Neuron (in vitro differentiated cells): ENCODE measurements at regions not wholly inside any gene's neighbourhood (a gene's known extent, or its start where the extent isn't known, plus 50 kb on each side); places are given as distances from the start of the nearest gene placed in this dataset.

Experiments
- H2AFZ ChIP-seq: one replicate; pipeline ENCODE4 v1.6.1; 2013; ENCODE audit warnings: low read depth, mild to moderate bottlenecking, inconsistent platforms, low read length, moderate library complexity
- H3K27me3 ChIP-seq: one replicate; pipeline ENCODE4 v1.6.1; 2013; ENCODE audit warnings: low read length; ENCODE audit not compliant: insufficient read depth
- H3K36me3 ChIP-seq: one replicate; pipeline ENCODE4 v1.6.1; 2013; ENCODE audit warnings: low read length; ENCODE audit not compliant: insufficient read depth
- H3K4me1 ChIP-seq: one replicate; pipeline ENCODE4 v1.6.1; 2013; ENCODE audit warnings: low read length; ENCODE audit not compliant: insufficient read depth
- H3K4me3 ChIP-seq: 2 replicates; pipeline ENCODE4 v1.5.1; 2013; ENCODE audit warnings: mild to moderate bottlenecking, low read length, moderate library complexity
- H3K9me3 ChIP-seq: one replicate; pipeline ENCODE4 v1.6.1; 2013; ENCODE audit warnings: low read length

GRCh38 chr1:191279266-191279800 lies 801.7 kb upstream of the BRINP3 start:
- H2AFZ ChIP-seq = no peak overlapping the region
- H3K27me3 ChIP-seq = no peaks in the 10 kb centered on the region
- no peaks in the 10 kb centered on the region for H3K36me3 ChIP-seq
- no peak overlapping the region for H3K4me3 ChIP-seq
- H3K4me1 ChIP-seq = no peaks in the 10 kb centered on the region
- H3K9me3 ChIP-seq = no peaks in the 10 kb centered on the region

- Histone ChIP-seq H3K36me3 (no peaks in the 10 kb centered on the region), H2AFZ (no peak overlapping the region), H3K27me3 (no peaks in the 10 kb centered on the region), H3K9me3 (no peaks in the 10 kb centered on the region), H3K4me1 (no peaks in the 10 kb centered on the region), H3K4me3 (no peak overlapping the region)
Measured at GRCh38 chr1:191284175-191284574, 806.5 kb upstream of the BRINP3 start.

- Histone ChIP-seq H3K9me3 (no peaks in the 10 kb centered on the region), H3K4me3 (no peak overlapping the region), H3K36me3 (no peaks in the 10 kb centered on the region), H3K4me1 (no peaks in the 10 kb centered on the region), H2AFZ (no peak overlapping the region), H3K27me3 (no peaks in the 10 kb centered on the region)
Measured at GRCh38 chr1:191290441-191290840, 812.8 kb upstream of the BRINP3 start.

DNA sequence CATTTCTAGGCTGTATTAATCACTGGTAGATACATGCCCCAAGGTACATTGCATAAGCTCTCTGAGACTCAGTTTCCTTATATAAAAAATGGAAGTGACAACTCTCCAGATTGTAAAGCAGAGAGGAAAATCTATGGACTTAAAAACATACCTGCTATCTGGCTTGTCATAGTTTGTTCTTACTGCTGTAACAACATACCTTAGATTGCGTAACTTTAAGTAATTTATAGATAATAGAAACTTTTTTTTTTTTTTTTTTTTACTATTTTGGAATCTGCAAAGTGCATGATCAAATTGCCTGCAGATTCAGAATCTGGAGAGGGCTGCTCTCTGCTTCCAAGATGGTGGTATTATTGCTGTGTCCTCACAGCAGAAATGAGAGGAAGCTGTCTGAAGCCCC lies 827.7 kb upstream of the BRINP3 start:
- Histone ChIP-seq H3K9me3 (no peaks in the 10 kb centered on the region), H2AFZ (no peak overlapping the region), H3K4me3 (no peak overlapping the region), H3K36me3 (no peaks in the 10 kb centered on the region), H3K4me1 (no peaks in the 10 kb centered on the region), H3K27me3 (no peaks in the 10 kb centered on the region)

- H3K4me3 ChIP-seq = no peak overlapping the region
- no peaks in the 10 kb centered on the region for H3K27me3 ChIP-seq
- H2AFZ ChIP-seq = no peak overlapping the region
- no peaks in the 10 kb centered on the region for H3K4me1 ChIP-seq
- no peaks in the 10 kb centered on the region for H3K9me3 ChIP-seq
- H3K36me3 ChIP-seq = no peaks in the 10 kb centered on the region
Measured at GRCh38 chr1:191306916-191307315, 829.3 kb upstream of the BRINP3 start.

GRCh38 chr1:191320062-191320461 lies 838.2 kb upstream of the RGS18 start:
- Histone ChIP-seq H3K9me3 (no peaks in the 10 kb centered on the region), H3K36me3 (no peaks in the 10 kb centered on the region), H2AFZ (no peak overlapping the region), H3K4me1 (no peaks in the 10 kb centered on the region), H3K4me3 (no peak overlapping the region), H3K27me3 (no peaks in the 10 kb centered on the region)

- Histone ChIP-seq H3K27me3 (no peaks in the 10 kb centered on the region), H3K36me3 (no peaks in the 10 kb centered on the region), H3K4me1 (no peaks in the 10 kb centered on the region), H2AFZ (no peak overlapping the region), H3K4me3 (no peak overlapping the region), H3K9me3 (no peaks in the 10 kb centered on the region)
Measured at GRCh38 chr1:191327868-191328267, 830.4 kb upstream of the RGS18 start.

DNA sequence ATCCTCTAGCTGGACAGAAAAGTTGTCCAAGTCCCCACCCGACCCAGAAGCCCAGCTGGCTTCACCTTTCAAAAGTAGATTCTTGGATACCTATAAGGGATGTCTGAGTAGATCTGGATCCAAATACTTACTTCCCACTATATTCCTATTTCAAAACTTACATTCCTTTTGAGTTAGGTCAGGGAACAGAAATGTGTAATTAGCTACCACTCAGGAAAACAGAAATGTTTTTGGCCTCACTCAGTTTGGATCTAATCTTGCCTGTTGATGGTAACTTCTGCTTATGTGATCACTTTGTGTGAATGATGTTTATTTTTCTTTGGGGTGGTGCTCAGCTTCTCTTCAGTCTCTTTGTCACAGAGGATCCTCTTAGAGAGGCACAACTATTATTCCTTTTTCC lies 814.4 kb upstream of the RGS18 start:
- Histone ChIP-seq H3K4me1 (no peaks in the 10 kb centered on the region), H3K36me3 (no peaks in the 10 kb centered on the region), H3K9me3 (no peaks in the 10 kb centered on the region), H3K27me3 (no peaks in the 10 kb centered on the region), H2AFZ (no peak overlapping the region), H3K4me3 (no peak overlapping the region)

- Histone ChIP-seq H3K4me1 (no peaks in the 10 kb centered on the region), H3K27me3 (no peaks in the 10 kb centered on the region), H3K4me3 (no peak overlapping the region), H3K9me3 (no peaks in the 10 kb centered on the region), H3K36me3 (no peaks in the 10 kb centered on the region), H2AFZ (no peak overlapping the region)
Measured at GRCh38 chr1:191346381-191346780, 811.9 kb upstream of the RGS18 start.

DNA sequence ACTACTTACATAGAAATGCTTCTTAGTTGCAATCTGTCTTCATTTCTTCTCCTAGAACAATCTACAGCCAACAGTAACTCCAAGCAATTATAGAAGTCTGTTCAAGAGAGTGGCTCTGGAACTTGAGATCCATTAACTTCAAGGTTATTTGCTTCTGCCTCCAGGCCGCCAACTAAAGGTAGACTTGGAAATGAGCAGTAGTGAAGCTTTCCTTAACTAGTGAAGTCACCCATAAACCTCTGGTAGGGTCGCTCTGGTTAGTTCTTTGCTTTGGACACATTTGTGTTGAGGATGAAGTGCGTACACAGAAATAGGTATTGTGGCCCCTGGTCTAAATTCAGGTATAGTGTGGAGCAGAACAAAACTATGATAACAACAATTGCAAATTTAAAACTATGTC lies 809.9 kb upstream of the RGS18 start:
- Histone ChIP-seq H3K9me3 (no peaks in the 10 kb centered on the region), H2AFZ (no peak overlapping the region), H3K4me3 (no peak overlapping the region), H3K36me3 (no peaks in the 10 kb centered on the region), H3K27me3 (no peaks in the 10 kb centered on the region), H3K4me1 (no peaks in the 10 kb centered on the region)

DNA sequence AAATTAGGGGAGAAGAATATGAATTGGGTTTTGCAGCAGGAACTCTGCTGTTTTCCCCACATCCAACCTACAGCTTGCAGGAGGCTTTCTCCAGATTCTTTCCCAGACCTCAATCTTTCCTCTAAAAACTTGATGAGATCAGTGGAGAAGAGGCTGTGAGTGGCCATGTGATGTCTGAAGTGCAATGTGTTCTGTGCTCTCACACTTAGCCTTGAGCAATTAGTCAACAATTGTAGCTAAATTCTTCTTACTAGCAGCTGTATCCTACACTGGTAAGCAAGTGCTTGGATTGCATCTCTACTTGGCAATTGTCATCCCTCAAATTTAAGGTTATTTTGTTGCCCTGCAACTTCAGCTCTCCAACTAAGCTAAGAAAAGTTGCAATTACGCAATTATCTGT lies 807.3 kb upstream of the RGS18 start:
- H3K36me3 ChIP-seq = no peaks in the 10 kb centered on the region
- H3K9me3 ChIP-seq = no peaks in the 10 kb centered on the region
- no peaks in the 10 kb centered on the region for H3K27me3 ChIP-seq
- H3K4me1 ChIP-seq = no peaks in the 10 kb centered on the region
- H3K4me3 ChIP-seq = no peak overlapping the region
- H2AFZ ChIP-seq = no peak overlapping the region

GRCh38 chr1:191358724-191359123 lies 799.5 kb upstream of the RGS18 start:
- no peak overlapping the region for H3K4me3 ChIP-seq
- H2AFZ ChIP-seq = no peak overlapping the region
- no peaks in the 10 kb centered on the region for H3K36me3 ChIP-seq
- H3K27me3 ChIP-seq = no peaks in the 10 kb centered on the region
- H3K4me1 ChIP-seq = no peaks in the 10 kb centered on the region
- H3K9me3 ChIP-seq = no peaks in the 10 kb centered on the region

DNA sequence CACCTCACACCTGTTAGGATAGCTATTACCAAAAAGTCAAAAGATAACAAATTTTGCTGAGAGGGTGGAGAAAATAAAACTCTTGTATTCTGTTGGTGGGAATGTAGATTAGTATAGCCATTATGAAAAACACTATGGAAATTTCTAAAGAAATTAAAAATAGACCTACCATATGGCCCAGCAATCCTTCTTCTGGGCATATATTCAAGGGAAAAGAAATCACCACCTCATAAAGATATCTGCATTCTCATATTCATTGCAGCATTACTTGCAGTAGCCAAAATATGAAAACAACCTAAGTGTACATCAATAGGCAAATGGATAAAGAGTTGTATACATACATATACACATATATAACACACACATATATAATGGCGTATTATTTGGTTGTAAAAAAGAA lies 791.6 kb upstream of the RGS18 start:
- no peak overlapping the region for H3K4me3 ChIP-seq
- H3K4me1 ChIP-seq = peaks cover 8% of the 10 kb centered on the region
- H3K9me3 ChIP-seq = no peaks in the 10 kb centered on the region
- no peak overlapping the region for H2AFZ ChIP-seq
- H3K36me3 ChIP-seq = no peaks in the 10 kb centered on the region
- no peaks in the 10 kb centered on the region for H3K27me3 ChIP-seq

DNA sequence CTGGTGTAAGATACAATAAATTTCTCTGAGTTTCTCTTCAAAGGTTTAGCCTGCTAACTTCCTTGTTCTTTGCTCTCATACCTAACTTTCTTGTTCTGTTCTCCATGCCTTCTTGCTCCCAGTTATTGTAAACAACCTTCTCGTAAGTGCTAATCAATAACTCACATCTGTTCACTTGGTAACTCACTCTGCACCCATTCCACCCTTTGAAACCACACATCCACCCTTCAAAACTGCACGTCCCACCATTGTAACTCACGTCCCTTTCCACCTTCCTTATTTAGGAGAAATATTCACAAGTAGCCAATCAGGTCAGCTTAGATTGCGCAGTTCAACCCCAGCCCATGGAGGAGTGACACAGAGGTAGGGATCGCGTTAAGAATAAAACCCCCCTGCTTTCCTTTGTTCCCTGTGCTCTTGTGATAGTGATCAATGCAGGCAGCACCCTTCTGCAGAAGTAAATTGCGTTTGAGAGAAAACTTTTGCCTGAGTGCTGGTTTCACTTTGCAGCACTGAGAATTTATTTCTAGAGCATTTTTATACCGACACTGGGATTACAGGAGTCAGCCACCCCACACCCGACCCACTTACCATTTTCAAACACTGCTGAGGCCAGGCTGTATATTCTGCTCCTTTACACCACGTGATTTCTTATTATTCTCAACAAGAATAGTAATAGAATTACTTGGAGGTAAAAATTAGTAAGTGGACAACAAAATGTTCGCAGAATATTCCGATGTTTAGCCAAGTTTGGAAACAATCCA lies 789.2 kb upstream of the RGS18 start:
- peaks cover 8% of the 10 kb centered on the region for H3K4me1 ChIP-seq
- H3K27me3 ChIP-seq = no peaks in the 10 kb centered on the region
- H2AFZ ChIP-seq = peak overlapping the region; percentile 33
- H3K4me3 ChIP-seq = no peak overlapping the region
- no peaks in the 10 kb centered on the region for H3K36me3 ChIP-seq
- no peaks in the 10 kb centered on the region for H3K9me3 ChIP-seq
